NOMO-1 (cell line): ENCODE measurements at regions not wholly inside any gene's neighbourhood (a gene's known extent, or its start where the extent isn't known, plus 50 kb on each side); places are given as distances from the start of the nearest gene placed in this dataset.
"Not testable (repeated sequence)": the region's sequence is repeated elsewhere in the genome, so short reads cannot be mapped to it uniquely, and the experiment has no call there.

Experiments used
- DNase-seq, 2 experiments: peaks; one replicate each; lab custom pipeline; 2025; ENCODE audit not compliant: unreplicated experiment in 2 of 2; lab: John Stamatoyannopoulos, UW

DNA sequence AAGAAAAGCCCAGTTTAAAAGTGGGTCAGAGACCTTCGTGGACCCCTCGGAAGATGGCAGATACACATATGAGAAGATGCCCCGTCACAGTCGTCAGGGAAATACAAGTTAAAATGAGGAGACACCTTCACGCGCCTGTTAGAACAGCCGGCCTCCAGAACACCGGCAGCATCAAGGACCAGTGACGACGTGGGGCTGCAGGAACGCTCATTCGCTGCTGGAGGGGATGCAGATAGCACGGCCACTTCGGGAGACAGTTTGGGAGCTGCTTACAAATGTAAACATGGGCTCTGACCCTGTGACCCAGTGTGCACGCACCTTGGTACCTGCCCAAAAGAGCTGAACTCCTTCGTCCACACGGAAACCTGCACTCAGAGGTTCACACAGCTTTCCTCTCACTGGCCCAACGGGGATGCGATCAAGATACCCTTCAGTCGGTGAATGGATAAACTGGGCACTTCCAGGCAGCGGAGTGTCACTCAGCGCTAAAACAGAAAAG is 83.7 kb upstream of the CTDP1 start:
- DNase-seq = no peak

DNA sequence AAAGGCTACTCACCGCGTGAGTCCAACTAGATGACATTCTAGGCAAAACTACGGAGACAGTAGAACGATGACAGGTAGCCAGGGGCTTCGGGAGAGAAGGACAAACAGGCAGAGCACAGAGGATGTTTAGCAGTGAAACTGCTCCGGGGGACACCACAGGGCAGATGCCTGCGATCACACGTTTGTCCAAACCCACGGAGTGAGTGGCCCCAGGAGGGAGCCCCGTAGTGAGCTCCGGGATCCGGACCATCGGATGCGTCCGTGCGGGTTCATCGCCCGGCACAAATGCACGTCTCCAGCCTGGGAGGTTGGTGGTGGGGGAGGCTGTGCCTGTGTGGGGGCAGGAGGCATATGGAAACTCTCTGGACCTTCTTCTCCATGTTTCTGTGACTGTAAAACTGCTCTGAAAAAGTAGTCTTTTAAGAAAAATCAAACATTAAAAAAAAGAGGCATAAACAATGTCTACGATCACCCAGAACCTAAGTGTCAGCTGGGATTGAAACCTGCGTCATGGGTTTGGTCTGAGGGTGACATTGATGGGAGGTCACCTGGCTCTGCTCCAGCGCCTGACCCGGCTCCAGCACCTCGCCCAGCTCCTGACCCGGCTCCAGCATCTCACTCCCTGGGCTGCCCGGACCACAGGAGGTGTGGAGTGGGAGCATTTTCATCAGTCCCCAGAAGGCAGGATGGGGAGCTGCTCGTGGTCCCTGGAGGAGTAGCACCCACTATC is 83.0 kb upstream of the CTDP1 start:
- DNase-seq = no peak

DNA sequence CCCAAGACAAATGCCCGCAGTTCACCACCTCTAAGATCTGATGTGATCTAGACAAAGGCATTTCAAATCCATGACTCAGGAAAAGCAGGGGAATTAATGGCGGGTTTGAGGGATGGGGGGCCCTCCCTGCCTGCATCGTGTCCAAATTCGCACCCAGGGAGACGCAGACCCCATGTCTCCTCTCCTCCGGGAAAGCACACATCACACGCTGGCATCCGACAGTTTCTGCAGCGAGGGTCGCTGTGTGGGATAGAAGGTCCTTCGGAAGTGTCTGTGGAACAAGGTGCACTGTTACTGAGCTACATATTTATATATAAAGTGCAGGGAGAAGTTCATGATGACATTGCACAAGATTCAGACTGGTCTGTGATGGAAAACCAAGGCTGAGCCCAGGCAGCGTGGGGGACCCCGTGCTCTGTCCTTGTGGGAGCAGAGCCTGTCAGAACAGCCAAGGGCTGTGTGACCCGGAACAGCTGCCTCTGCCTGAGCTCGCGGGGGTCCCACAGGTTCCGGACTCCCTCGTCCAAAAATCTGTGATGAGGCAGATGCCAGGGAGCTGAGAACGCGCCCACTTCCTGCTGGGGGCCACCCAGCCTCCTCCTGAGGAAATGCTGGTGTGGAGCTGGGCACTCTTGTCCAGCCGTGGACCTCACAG is 82.3 kb upstream of the CTDP1 start:
- no peak for DNase-seq

DNA sequence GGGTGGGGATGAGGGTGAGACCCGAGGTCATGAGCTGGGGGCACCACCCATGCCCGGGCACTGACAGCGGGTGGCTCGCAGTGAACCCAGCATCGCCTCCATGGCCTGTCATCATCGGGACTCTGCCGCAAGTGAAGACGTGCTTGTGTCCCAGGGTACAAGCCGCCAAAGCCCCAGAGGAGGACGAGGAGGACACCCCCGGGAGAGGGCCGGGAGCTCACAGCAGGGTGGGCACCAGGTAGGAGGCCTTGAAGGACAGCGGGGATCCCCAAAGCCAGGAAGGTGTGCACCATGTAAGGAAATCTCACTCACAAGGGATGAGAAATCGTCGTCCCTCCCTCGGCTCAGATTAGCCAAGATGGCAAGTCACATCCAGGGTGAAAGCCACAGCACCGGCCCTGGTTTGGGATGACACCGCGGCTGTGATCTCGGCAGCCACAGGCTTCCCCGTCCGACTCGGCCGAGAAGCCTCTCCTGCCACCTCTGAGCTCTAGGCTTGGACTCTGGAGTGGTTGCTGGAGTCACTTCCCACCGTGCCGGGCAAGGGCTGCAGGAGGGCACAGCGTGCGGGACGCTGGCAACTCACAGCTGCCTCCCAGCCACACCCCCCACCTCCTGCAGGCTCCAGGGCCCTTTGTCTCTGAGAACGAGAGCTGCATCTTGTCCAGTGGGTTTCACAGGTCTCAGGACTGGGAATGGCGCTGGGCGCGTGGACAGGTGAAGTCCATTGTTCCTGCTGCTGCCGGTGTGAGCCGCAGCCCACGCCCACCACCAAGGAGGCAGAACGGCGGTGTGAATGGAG is 81.6 kb upstream of the CTDP1 start:
- DNase-seq = no peak

DNA sequence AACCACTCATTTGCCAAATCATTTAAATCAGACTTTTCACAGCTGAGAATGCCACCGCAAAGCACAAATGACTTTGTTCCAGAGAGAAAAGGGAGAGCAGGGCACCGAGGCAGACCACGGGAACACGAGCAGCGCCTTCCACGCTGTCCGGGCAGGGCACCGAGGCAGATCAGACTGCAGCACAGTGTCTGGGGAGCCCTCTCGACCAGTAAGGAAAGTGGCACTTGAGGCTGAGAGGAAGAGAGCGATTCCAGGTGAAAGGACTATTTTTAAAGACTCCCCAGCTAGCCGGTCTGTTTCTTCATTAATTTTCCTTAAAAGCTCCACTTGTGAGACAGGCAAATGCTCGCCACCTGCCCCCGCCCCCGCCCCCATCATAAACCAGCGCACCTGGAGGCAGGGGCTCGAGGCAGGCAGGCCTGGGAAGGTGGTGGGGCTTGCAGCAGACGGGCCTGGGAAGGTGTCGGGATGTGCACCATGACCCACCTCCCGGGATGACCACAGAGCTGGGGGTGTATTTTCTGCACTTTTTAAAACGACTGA is 80.9 kb upstream of the CTDP1 start:
- DNase-seq = no peak

DNA sequence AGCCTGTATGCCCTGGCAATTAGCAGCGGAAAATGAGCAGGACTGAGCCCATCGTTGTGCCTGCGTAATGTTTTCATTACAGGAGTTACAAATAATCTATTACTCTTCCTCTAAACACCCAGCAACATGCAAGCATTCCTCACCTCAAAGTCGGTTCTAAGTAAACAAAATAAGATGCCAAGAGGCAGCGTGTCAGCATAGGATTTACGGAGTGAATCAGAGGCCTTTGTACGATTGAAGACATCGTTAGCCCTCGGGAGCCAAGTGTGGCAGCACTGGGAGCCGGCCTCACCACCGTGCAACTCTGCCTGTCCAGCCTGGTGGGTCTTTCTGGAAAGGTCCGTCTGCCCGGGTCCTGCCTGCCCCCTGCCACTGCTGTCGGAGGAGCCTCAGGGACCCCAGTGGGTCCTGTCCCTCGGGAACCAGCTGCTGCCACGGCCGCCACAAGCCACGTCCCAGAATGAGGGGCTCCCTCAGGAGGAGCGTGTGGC is 80.1 kb upstream of the CTDP1 start:
- no peak for DNase-seq

DNA sequence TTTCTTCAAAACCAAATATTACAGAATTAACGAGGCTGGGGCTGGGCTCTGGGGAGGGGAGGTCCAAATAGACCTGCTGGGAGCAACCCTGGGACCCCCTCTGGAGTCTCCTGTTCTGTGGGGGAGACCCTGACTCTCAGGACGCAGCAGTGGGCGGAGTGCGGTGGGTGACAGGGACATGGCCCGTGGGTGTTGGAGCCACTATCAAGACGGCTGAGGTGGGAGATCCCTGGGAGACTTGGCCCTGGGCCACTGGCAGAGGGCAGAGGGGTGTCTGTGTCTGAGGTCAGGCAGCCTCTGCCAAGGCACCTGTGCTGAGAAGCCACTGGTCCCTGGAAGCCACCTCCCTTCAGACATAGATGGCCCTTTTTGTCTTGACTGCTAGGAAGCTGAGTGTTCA is 79.5 kb upstream of the CTDP1 start:
- no peak for DNase-seq

DNA sequence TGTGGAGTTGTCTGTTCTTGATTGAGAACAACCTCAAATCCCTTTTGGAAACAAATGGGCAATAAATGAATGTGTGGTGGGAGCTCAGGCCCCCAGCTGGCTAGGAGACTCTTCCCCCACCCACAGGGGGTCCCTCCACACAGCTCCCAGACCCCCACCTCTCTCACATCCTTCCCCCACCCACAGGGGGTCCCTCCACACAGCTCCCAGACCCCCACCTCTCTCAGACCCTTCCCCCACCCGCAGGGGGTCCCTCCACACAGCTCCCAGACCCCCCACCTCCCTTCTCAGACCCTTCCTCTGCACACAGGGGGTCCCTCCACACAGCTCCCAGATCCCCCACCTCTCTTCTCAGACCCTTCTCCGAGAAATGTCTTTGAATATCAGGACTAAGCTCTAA is 79.0 kb upstream of the CTDP1 start:
- no peak for DNase-seq

DNA sequence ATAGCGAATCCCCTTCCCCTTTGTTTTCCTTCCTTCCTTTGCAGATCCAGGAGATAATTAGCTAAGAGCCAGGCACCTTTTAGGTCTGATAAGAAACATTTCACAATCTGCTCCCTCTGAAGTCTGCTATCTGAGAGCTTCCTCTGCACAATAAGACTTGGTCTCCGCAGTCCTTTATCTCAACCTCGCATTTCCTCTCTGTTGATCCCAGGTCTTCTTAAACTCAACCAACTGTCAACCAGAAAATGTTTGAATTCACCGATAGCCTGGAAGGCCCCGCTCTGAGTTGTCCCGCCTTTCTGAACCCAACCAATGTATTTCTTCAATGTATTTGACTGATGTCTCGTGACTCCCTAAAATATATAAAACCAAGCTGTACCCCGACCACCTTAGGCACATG is 78.4 kb upstream of the CTDP1 start:
- peak; percentile 21 to 23 for DNase-seq

DNA sequence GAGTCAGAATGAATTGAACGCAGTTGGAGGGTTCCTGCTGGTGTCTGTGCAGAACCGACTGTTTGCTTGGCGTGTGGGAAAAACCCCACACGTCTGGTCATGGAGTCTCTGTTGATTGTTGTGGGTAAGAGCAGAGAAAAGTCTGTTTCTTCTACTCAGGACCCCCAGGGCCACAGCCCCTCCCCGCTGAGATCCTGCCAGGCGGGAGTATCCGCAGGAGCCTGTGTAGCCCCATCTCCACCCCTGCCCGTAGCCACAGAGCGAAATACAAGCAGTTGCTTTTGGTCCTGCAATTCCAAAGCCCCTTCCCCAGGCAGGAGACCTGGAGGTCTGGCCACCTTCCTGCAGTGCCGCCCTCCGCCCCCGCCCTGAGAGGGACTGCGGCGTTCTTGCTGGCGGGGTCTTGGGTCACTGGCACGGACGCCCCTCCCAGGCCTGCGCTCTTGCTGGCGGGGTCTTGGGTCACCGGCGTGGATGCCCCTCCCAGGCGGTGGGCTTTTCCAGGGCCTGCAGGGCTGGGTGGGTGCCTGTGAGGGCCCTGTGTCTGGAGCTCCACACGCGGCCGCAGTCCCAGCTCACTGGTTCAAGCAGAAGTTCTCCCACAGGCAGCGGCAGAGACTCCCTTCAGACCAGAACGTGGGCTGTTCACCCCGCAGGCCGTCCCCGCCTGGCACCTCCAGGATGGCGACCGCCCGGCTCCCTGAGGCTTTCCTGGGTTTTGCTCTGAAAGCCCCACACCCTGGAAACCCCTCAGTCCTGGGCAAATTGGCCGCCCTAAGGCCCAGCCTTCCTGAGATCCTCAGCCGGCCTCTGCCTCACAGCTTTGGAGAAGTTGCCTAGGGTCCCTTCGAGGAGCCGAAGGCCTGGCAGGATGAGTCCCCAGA is 76.0 kb upstream of the CTDP1 start:
- no peak for DNase-seq

DNA sequence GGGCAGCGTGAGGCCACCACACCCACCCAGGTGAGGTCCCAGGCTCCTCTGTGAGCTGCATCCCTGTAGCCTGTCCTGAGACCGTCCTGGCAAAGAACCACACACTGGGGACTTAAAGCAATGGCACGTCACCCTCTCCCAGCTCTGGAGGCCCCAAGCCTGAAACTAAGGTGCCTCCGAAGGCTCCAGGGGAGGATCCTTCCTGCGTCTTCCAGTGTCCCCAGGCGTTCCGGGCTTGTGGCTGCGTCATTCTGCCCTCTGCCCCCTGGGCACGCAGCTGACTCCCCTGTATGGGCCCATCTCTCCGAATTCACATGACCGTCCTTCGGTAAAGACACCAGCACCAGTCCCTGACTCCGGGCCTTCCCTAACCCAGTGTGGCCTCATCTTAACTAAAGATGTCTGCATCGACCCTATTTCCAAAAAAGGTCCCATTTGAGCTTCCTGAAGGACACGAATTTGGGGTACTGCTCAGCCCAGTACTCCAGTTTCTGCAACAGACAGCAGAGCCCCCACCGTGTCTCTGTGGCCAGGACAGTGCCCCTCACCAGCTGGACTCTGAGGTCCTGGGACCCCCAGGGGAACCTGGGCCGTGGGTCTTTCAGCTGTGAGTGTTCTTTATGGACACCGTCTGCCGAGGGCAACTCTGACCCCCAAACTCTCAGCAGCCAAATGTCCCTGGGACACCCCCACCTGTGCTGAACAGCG is 75.2 kb upstream of the CTDP1 start:
- no peak for DNase-seq

DNA sequence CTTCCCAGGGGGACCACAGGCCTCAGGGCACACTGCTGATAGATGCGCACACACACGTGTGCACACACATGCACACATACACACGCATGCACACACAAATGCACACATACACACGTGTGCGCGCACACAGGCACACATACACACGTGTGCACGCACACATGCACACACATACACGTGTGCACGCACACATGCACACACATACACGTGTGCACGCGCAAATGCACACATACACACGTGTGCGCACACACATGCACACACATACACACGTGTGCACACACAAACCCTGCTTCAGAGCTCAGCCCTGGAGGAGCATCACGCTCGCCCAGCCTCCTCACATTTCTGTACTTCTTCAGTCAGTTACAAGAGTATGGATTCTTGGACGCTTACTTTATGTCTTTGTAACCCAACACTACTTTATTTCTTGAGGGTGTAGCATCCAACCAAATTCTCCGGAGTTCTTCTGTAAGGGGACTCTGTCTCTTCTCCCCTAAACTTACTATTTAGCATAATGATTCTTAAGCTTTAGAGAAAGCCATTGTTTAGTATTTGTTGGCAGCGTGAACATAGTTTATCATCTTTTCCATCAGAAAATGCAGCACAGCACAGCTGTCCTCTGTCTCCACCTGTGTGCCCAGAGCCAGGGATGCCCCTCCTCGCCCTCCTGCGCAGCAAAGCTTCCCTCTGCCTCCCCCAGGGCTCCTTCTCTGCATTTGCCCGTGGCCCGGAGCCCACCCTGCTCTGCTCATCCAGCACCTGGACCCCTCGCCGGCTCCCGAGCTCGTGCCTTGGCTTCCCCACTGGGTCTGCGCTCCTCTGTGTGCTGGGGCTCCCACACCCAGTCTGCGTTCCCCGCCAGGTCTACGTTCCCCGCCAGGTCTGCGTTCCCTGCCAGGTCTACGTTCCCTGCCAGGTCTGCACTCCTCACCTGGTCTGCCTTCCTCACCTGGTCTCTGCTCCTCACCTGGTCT is 74.4 kb upstream of the CTDP1 start:
- DNase-seq = no peak

DNA sequence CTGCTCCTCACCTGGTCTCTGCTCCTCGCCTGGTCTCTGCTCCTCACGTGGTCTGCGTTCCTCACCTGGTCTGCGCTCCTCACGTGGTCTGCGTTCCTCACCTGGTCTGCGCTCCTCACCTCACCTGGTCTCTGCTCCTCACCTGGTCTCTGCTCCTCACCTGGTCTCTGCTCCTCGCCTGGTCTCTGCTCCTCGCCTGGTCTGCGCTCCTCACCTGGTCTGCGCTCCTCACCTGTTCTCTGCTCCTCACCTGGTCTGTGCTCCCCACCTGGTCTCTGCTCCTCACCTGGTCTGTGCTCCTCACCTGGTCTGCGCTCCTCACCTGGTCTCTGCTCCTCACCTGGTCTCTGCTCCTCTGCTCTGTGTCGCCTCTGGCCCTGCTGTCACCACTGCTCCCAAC is 73.5 kb upstream of the CTDP1 start:
- DNase-seq = not testable (repeated sequence)

DNA sequence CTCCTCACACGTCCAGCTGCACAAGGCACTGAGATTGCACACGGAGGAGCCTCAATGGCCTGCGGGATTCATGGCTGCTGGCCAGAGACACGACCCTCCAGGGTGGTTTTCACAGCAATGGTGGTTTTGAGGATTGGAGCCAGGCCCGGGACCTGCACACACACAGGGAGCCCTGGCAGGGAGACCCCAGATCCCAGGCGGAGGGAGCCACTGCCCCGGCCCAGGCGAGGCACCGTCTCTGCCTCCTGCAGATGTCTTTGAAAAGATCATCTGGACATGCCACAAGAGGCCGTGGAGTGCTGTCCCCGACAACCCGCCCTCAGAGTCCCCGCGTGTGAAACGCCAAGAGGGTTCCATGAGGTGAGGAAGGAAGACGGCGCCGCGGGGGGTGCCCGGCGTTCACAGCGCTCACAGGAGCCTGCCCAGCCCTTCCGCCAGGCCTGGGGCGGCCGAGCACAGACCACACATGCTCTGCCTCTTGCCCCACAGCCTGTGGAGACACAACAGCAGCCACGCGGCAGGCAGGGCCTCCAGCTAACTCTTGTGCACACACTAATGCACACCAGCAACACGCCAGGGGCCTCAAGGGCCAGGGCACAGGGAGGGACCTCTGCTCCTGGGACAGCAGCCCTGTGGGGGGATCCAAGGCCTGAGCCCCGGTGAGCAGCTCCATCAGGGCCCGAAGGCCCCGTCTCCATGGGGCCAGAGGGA is 72.8 kb upstream of the CTDP1 start:
- DNase-seq = no peak

DNA sequence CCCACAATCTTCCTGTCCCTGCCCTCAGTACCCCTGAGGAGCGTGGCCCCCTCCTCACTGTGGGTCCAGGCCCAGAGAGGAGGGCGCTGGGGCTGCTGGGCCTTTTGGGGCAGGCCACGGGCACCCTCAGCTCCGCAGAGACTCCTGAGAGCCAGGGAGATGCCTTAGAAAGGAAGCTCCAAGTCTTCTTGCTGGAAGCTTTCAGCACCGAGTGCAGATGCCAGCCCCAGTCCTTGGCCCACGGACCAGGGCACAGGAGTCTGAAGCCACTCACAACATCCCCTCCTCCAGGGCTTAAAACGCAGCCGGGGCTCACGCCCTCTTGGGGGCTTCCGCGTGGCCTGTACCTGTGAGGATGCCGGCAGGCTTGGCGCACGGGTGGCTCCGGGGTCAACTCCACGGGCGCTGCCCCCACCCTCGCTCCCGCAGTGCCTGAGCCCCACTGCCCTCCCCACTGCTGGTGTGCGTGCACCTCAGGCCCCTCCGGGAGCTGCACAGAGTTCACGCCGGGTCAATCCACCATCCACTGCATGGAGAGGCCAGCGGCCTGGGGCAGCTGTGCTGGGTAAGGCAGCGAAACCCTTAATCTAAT is 72.1 kb upstream of the CTDP1 start:
- no peak for DNase-seq

DNA sequence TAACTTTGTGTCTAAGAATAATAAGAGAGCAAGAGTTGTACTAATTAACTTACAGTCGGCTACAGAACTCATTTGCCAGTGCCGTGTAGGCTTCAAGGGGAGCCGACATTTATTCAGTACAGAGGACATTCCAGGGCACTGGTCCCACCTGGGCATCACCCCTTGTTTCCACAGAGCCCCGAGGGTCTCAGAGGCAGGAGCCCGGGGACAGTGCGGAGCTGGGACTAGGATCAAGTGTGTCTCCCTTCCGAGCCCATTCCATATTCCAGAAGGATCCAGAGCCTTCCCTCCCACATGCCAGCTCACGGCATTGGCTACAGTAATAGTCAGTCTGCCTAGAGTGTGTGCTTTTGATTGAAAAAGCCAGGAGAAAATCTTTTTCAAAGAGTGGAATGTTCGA is 71.5 kb upstream of the CTDP1 start:
- no peak for DNase-seq

DNA sequence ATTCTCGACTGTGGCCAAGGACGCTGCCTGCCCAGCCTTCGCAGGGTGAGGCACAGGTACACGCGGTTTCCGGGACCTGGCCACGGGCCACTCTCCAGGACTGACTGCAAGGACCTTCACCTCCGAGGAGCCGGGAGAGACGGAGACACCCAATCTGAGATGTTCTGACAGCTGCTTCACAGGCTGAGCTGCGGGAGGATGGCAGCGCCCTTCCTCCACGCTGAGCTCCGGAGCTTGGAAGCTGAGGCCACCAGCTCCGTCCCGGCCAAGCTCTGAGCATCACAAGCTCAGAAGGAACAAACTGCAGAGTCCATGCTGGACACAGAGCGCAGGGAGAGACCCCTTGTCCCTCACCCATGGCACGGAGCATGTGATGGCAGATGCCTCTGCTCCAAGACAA is 71.1 kb upstream of the CTDP1 start:
- DNase-seq = no peak
